KMS-11 (cell line): ENCODE measurements at regions not wholly inside any gene's neighbourhood (a gene's known extent, or its start where the extent isn't known, plus 50 kb on each side); places are given as distances from the start of the nearest gene placed in this dataset.

Experiments used
- H2AFZ ChIP-seq: fragments of 200-600 bp; sonication (generic); 2 replicates; pipeline ENCODE4 v1.6.1; 2016; ENCODE audit warnings: antibody characterized with exemption, mixed run types, low read depth
- H3K27ac ChIP-seq: fragments of 200-600 bp; sonication (generic); 2 replicates; pipeline ENCODE4 v1.6.1; 2016; ENCODE audit warnings: mild to moderate bottlenecking, mixed run types
- H3K27me3 ChIP-seq: fragments of 200-600 bp; sonication (generic); 2 replicates; pipeline ENCODE4 v1.6.1; 2017; ENCODE audit warnings: mild to moderate bottlenecking, low read depth, mixed run types, moderate library complexity; ENCODE audit not compliant: insufficient read depth
- H3K36me3 ChIP-seq: fragments of 200-600 bp; sonication (generic); 2 replicates; pipeline ENCODE4 v1.6.1; 2017; ENCODE audit warnings: mild to moderate bottlenecking, mixed run types; ENCODE audit not compliant: insufficient read depth
- H3K4me1 ChIP-seq: fragments of 200-600 bp; sonication (generic); 2 replicates; pipeline ENCODE4 v1.6.1; 2016; ENCODE audit warnings: mild to moderate bottlenecking, low read depth, mixed run types; ENCODE audit not compliant: poor library complexity, severe bottlenecking
- H3K4me2 ChIP-seq: fragments of 200-600 bp; sonication (generic); 2 replicates; pipeline ENCODE4 v1.7.0; 2016; ENCODE audit warnings: mild to moderate bottlenecking, mixed run types
- H3K4me3 ChIP-seq: fragments of 200-600 bp; sonication (generic); IDR thresholded peaks from 2 replicates; pipeline ENCODE4 v1.6.1; 2017; ENCODE audit warnings: low read depth, low read length, mixed read lengths; ENCODE audit not compliant: insufficient read depth
- H3K79me2 ChIP-seq: fragments of 200-600 bp; sonication (generic); 2 replicates; pipeline ENCODE4 v1.6.1; 2016; ENCODE audit warnings: low read depth, mixed run types; ENCODE audit not compliant: insufficient read depth
- H3K9ac ChIP-seq: fragments of 200-600 bp; sonication (generic); 2 replicates; pipeline ENCODE4 v1.6.1; 2016; ENCODE audit warnings: mild to moderate bottlenecking, mixed run types
- H4K20me1 ChIP-seq: fragments of 200-600 bp; sonication (generic); 2 replicates; pipeline ENCODE4 v1.6.1; 2016; ENCODE audit warnings: mild to moderate bottlenecking, mixed run types; ENCODE audit not compliant: insufficient read depth
- CTCF ChIP-seq: fragments of 200-600 bp; sonication (generic); conservative IDR thresholded peaks from 2 replicates; pipeline ENCODE4 v1.6.1; 2017; ENCODE audit warnings: low read depth, mild to moderate bottlenecking, antibody characterized with exemption, low read length, moderate library complexity, mixed read lengths

- Histone ChIP-seq H3K4me2 (no peak overlapping the region), H4K20me1 (no peaks in the 10 kb centered on the region), H2AFZ (no peak overlapping the region), H3K4me3 (no peak overlapping the region), H3K27me3 (no peaks in the 10 kb centered on the region), H3K9ac (no peak overlapping the region), H3K27ac (no peak overlapping the region), H3K79me2 (no peaks in the 10 kb centered on the region), H3K36me3 (no peaks in the 10 kb centered on the region), H3K4me1 (peaks cover 27% of the 10 kb centered on the region)
- TF ChIP-seq CTCF, result no peak
Observed at GRCh38 chr9:31606678-31607077, 777.8 kb upstream of the ACO1 start.

GRCh38 chr9:31608416-31608815 is 776.0 kb upstream of the ACO1 start:
- H3K4me3 ChIP-seq, result no peak overlapping the region

GRCh38 chr9:31608881-31609280 is 775.6 kb upstream of the ACO1 start:
- Histone ChIP-seq H2AFZ (no peak overlapping the region), H4K20me1 (no peaks in the 10 kb centered on the region), H3K79me2 (no peaks in the 10 kb centered on the region), H3K9ac (no peak overlapping the region), H3K4me1 (peaks cover 27% of the 10 kb centered on the region), H3K4me3 (no peak overlapping the region), H3K27me3 (no peaks in the 10 kb centered on the region), H3K4me2 (no peak overlapping the region), H3K36me3 (no peaks in the 10 kb centered on the region), H3K27ac (no peak overlapping the region)
- no peak for TF ChIP-seq CTCF

More at GRCh38 chr9:31608416-31608815, 776.0 kb upstream of the ACO1 start:
- Histone ChIP-seq H3K79me2 (no peaks in the 10 kb centered on the region), H3K4me2 (no peak overlapping the region), H2AFZ (no peak overlapping the region), H4K20me1 (no peaks in the 10 kb centered on the region), H3K27ac (no peak overlapping the region), H3K4me1 (peaks cover 27% of the 10 kb centered on the region), H3K36me3 (no peaks in the 10 kb centered on the region), H3K27me3 (no peaks in the 10 kb centered on the region), H3K9ac (no peak overlapping the region)
- TF ChIP-seq CTCF, result no peak

GRCh38 chr9:31612336-31613030 is 772.0 kb upstream of the ACO1 start:
- Histone ChIP-seq H3K79me2 (no peaks in the 10 kb centered on the region), H3K9ac (no peak overlapping the region), H3K4me2 (no peak overlapping the region), H4K20me1 (no peaks in the 10 kb centered on the region), H2AFZ (no peak overlapping the region), H3K36me3 (no peaks in the 10 kb centered on the region), H3K4me1 (peaks cover 1% of the 10 kb centered on the region), H3K27me3 (no peaks in the 10 kb centered on the region), H3K27ac (no peak overlapping the region), H3K4me3 (no peak overlapping the region)
- TF ChIP-seq CTCF, result no peak
